ENCODE measurements at regions not wholly inside any gene's neighbourhood (a gene's known extent, or its start where the extent isn't known, plus 50 kb on each side); places are given as distances from the start of the nearest gene placed in this dataset.

- H3K27me3 ChIP-seq (ENCODE audit: insufficient read depth, low read depth, low read length) = no peaks in the 10 kb centered on the region
- no peaks in the 10 kb centered on the region for H3F3A ChIP-seq (ENCODE audit: insufficient read depth, low read length, poor library complexity, severe bottlenecking)
- H3K79me2 ChIP-seq (replicated peaks; ENCODE audit: insufficient read depth, low read length) = no peaks in the 10 kb centered on the region
- no peak overlapping the region for H3K4me2 ChIP-seq (ENCODE audit: low read length)
- no peaks in the 10 kb centered on the region for H3K9me3 ChIP-seq (ENCODE audit: low read length)
- H3K36me3 ChIP-seq (ENCODE audit: insufficient read depth, low read length) = no peaks in the 10 kb centered on the region
- no peaks in the 10 kb centered on the region for H4K20me1 ChIP-seq (ENCODE audit: insufficient read depth)
- TF ChIP-seq RAD21 (conservative IDR thresholded peaks at IDR 0.05) = no peak
- TF ChIP-seq TAF1 (IDR thresholded peaks at IDR 0.05; ENCODE audit: low read depth) = no peak
- TF ChIP-seq, protein P1, sequence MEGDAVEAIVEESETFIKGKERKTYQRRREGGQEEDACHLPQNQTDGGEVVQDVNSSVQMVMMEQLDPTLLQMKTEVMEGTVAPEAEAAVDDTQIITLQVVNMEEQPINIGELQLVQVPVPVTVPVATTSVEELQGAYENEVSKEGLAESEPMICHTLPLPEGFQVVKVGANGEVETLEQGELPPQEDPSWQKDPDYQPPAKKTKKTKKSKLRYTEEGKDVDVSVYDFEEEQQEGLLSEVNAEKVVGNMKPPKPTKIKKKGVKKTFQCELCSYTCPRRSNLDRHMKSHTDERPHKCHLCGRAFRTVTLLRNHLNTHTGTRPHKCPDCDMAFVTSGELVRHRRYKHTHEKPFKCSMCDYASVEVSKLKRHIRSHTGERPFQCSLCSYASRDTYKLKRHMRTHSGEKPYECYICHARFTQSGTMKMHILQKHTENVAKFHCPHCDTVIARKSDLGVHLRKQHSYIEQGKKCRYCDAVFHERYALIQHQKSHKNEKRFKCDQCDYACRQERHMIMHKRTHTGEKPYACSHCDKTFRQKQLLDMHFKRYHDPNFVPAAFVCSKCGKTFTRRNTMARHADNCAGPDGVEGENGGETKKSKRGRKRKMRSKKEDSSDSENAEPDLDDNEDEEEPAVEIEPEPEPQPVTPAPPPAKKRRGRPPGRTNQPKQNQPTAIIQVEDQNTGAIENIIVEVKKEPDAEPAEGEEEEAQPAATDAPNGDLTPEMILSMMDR (IDR thresholded peaks at IDR 0.05; ENCODE audit: poor library complexity, severe bottlenecking) = no peak
- no peak for TF ChIP-seq POLR2AphosphoS5 (IDR thresholded peaks at IDR 0.05)
- TF ChIP-seq SMC3 (conservative IDR thresholded peaks at IDR 0.05; ENCODE audit: poor library complexity) = no peak
- TF ChIP-seq EZH2 (IDR thresholded peaks at IDR 0.05; ENCODE audit: borderline replicate concordance, insufficient read depth, low read length, poor library complexity, severe bottlenecking) = no peak
- TF ChIP-seq MXI1 (conservative IDR thresholded peaks at IDR 0.05; ENCODE audit: poor library complexity, severe bottlenecking) = no peak
- no peak for TF ChIP-seq EP300 (conservative IDR thresholded peaks at IDR 0.05; ENCODE audit: poor library complexity, severe bottlenecking)
- TF ChIP-seq, protein P2, sequence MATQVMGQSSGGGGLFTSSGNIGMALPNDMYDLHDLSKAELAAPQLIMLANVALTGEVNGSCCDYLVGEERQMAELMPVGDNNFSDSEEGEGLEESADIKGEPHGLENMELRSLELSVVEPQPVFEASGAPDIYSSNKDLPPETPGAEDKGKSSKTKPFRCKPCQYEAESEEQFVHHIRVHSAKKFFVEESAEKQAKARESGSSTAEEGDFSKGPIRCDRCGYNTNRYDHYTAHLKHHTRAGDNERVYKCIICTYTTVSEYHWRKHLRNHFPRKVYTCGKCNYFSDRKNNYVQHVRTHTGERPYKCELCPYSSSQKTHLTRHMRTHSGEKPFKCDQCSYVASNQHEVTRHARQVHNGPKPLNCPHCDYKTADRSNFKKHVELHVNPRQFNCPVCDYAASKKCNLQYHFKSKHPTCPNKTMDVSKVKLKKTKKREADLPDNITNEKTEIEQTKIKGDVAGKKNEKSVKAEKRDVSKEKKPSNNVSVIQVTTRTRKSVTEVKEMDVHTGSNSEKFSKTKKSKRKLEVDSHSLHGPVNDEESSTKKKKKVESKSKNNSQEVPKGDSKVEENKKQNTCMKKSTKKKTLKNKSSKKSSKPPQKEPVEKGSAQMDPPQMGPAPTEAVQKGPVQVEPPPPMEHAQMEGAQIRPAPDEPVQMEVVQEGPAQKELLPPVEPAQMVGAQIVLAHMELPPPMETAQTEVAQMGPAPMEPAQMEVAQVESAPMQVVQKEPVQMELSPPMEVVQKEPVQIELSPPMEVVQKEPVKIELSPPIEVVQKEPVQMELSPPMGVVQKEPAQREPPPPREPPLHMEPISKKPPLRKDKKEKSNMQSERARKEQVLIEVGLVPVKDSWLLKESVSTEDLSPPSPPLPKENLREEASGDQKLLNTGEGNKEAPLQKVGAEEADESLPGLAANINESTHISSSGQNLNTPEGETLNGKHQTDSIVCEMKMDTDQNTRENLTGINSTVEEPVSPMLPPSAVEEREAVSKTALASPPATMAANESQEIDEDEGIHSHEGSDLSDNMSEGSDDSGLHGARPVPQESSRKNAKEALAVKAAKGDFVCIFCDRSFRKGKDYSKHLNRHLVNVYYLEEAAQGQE (IDR thresholded peaks at IDR 0.05; ENCODE audit: borderline replicate concordance) = no peak
- H3K4me3 ChIP-seq (ENCODE audit: low read length) = no peak overlapping the region
- H3K9me2 ChIP-seq (ENCODE audit: insufficient read depth, low read length) = no peaks in the 10 kb centered on the region
- H2AFZ ChIP-seq (ENCODE audit: low read depth, low read length) = no peak overlapping the region
- H3K9ac ChIP-seq (ENCODE audit: low read length) = no peak overlapping the region
- H3K27ac ChIP-seq (ENCODE audit: low read length) = no peak overlapping the region
Observed at GRCh38 chr3:99429502-99429901, 208.9 kb upstream of the COL8A1 start.

DNA sequence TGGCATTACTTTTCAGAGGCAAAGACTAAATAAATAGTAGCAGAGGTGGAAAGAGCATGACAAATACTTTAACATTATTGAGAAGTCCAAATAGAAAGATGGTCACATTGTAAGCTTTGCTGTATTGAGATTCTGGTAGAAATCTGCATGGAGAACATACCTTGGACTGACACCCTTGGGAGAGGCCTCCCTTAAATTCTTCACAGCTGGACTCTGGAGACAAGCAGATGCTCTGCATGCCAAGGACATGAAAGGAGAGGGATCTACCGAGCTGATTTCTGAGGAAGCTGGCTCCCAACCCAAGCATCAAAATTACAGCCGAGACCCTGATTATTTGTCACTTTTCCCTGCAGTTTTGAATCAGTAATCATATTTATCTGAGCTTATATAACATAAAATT, 212.5 kb upstream of the COL8A1 start:
- no peaks in the 10 kb centered on the region for H3K79me2 ChIP-seq (replicated peaks; ENCODE audit: insufficient read depth, low read length)
- H3K4me2 ChIP-seq (ENCODE audit: low read length) = no peak overlapping the region
- H3F3A ChIP-seq (ENCODE audit: insufficient read depth, low read length, poor library complexity, severe bottlenecking) = no peaks in the 10 kb centered on the region
- H3K9me3 ChIP-seq (ENCODE audit: low read length) = no peaks in the 10 kb centered on the region
- no peaks in the 10 kb centered on the region for H3K27me3 ChIP-seq (ENCODE audit: insufficient read depth, low read depth, low read length)
- no peak overlapping the region for H2AFZ ChIP-seq (ENCODE audit: low read depth, low read length)
- no peaks in the 10 kb centered on the region for H3K36me3 ChIP-seq (ENCODE audit: insufficient read depth, low read length)
- no peaks in the 10 kb centered on the region for H3K9me2 ChIP-seq (ENCODE audit: insufficient read depth, low read length)
- H3K9ac ChIP-seq (ENCODE audit: low read length) = no peak overlapping the region
- TF ChIP-seq SMC3 (conservative IDR thresholded peaks at IDR 0.05; ENCODE audit: poor library complexity) (no peak), RAD21 (conservative IDR thresholded peaks at IDR 0.05) (no peak), MXI1 (conservative IDR thresholded peaks at IDR 0.05; ENCODE audit: poor library complexity, severe bottlenecking) (no peak), TAF1 (IDR thresholded peaks at IDR 0.05; ENCODE audit: low read depth) (no peak), EP300 (conservative IDR thresholded peaks at IDR 0.05; ENCODE audit: poor library complexity, severe bottlenecking) (no peak), EZH2 (IDR thresholded peaks at IDR 0.05; ENCODE audit: borderline replicate concordance, insufficient read depth, low read length, poor library complexity, severe bottlenecking) (no peak), POLR2AphosphoS5 (IDR thresholded peaks at IDR 0.05) (no peak)
- TF ChIP-seq, protein P2 (IDR thresholded peaks at IDR 0.05; ENCODE audit: borderline replicate concordance) = no peak
- TF ChIP-seq, protein P1 (IDR thresholded peaks at IDR 0.05; ENCODE audit: poor library complexity, severe bottlenecking) = no peak
- H4K20me1 ChIP-seq (ENCODE audit: insufficient read depth) = no peaks in the 10 kb centered on the region
- no peak overlapping the region for H3K4me3 ChIP-seq (ENCODE audit: low read length)
- H3K27ac ChIP-seq (ENCODE audit: low read length) = no peak overlapping the region

Data from neural cell (in vitro differentiated cells).